Psoas muscle (tissue), 7 donors: ENCODE measurements at regions not wholly inside any gene's neighbourhood (a gene's known extent, or its start where the extent isn't known, plus 50 kb on each side); places are given as distances from the start of the nearest gene placed in this dataset.

ENCODE experiments used
- ATAC-seq, 4 donors: fragments of 200-7000 bp; cut with Tn5 transposase; one replicate each; pipeline ENCODE4 v1.9.1; 2020; ENCODE audit warnings: moderate library complexity in 3 of 4, mild to moderate bottlenecking in 2 of 4
- DNase-seq, 2 donors: peaks; one replicate each; pipeline ENCODE4 v3.0.0-alpha.2; 2020
- H3K27ac ChIP-seq: fragments of 200-600 bp; one replicate; pipeline ENCODE4 v1.8.0; 2022
- H3K27me3 ChIP-seq, 3 donors: fragments of 200-600 bp in 1 of 3; one replicate each; pipeline versions ENCODE4 v1.6.1 to v1.8.0; 2013 to 2022; ENCODE audit warnings: low read length in 2 of 3, mild to moderate bottlenecking in 2 of 3, moderate library complexity in 1 of 3; ENCODE audit not compliant: insufficient read depth in 3 of 3
- H3K36me3 ChIP-seq, 2 donors: fragments of 200-600 bp in 1 of 2; one replicate each; pipeline versions ENCODE4 v1.6.1 to v1.8.0; 2013 to 2022; ENCODE audit warnings: low read depth in 1 of 2, mild to moderate bottlenecking in 1 of 2, moderate library complexity in 1 of 2; ENCODE audit not compliant: insufficient read depth in 1 of 2
- H3K4me1 ChIP-seq: fragments of 200-600 bp; one replicate; pipeline ENCODE4 v1.8.0; 2022
- H3K4me3 ChIP-seq: fragments of 200-600 bp; one replicate; pipeline ENCODE4 v1.8.0; 2022; ENCODE audit warnings: mild to moderate bottlenecking
- H3K9me3 ChIP-seq: fragments of 200-600 bp; one replicate; pipeline ENCODE4 v1.8.0; 2022
- CTCF ChIP-seq: fragments of 200-600 bp; IDR thresholded peaks from one replicate; pipeline ENCODE4 v1.8.0; 2022; ENCODE audit warnings: antibody characterized with exemption
- WGBS, 3 donors: extraction: QIAGEN DNeasy Blood & Tissue Kit; methylation state at CpG; one replicate each; pipeline versions ENCODE4 v1.1.6 to v1.1.7; 2013; 5-methylcytosine and 5-hydroxymethylcytosine counted together
- intact Hi-C, 2 donors: fragments of 100-400 bp; cut with DNase I; formaldehyde crosslinking; loops; one replicate each; pipeline versions ENCODE4 v1.11.0 to v1.14.2; 2022
- donor health status: healthy with polysubstance abuse.
- donor health status: DM: no; HTN: no; CAD: no; lungs with moderate emphysema.
- donor health status: Bipolar disorder and iron deficiency.
- donor health status: healthy.
- donor health status: DM: yes; HTN: yes; CAD: no.
- donor health status: DM: no; HTN: no; CAD: no.
- donor health status: DM: yes; HTN: yes; CAD: no.

DNA sequence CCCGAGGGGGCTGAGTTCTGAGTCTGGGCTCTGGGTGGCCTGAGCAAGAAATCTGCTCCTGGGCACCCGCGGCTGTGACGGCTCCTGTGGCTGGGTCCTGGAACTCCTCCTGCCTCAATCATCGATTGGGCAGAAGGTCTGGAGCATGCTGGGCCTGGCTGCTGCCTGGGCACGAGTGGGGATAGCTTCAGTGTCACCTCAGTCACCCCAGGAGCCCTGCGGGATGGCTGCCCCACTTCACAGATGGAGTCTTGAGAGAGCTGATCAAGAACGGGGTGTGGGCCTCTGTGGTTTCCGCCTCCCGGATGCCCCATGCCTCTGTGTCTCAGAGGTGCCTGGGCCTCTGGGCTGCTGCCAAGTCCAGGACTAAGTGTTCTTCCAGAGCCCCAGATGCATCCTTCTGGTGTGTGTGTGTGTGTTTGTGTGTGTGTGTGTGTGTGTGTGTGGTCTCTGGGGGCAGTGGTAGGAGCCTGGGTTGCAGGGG, 185.6 kb upstream of the C14orf180 start:
- intact Hi-C loops: no loop called here

DNA sequence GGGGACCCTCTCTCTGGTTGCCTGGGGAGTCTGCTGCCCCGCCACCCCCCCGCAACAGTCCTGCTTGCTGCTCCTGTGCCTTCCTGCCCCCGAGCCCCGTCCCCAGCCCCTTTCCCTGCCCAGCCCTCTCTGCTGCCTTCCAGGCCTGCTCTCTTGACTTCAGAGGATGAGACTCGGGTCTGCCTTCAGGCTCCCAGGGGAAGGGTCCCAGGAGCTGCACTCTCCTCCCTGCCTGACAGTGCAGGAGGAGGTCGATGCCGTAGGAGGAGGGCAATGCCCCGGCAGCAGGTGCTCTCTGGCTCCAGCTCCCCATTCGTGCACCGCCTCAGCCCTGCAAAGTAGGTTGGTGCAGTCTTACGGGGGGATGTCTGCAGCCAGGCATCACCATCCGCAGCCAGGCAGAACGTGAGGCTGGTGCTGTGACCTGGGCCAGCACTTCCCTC, 185.1 kb upstream of the C14orf180 start:
- no peak for TF ChIP-seq CTCF
- H3K27ac ChIP-seq: no peak overlapping the region
- H3K4me3 ChIP-seq: no peak overlapping the region
- DNase-seq: no peak
- H3K4me1 ChIP-seq: no peaks in the 10 kb centered on the region
- H3K27me3 ChIP-seq: no peaks in the 10 kb centered on the region
- peaks cover 17% of the 10 kb centered on the region for H3K9me3 ChIP-seq
- H3K36me3 ChIP-seq: no peaks in the 10 kb centered on the region
- intact Hi-C loops: no loop called here
- 40 to 53% (median 50%) methylated on average over 13 of the region's 13 CpGs for WGBS, 3 donors
- ATAC-seq: no peak

More for the DNA sequence above, 185.6 kb upstream of the C14orf180 start:
- TF ChIP-seq CTCF: no peak
- H3K27me3 ChIP-seq: no peaks in the 10 kb centered on the region
- ATAC-seq (peak in 3 of 4 donors; percentile 41 to 72 (median 48)), DNase-seq (peak; percentile 57 to 75)
- H3K9me3 ChIP-seq: peaks cover 17% of the 10 kb centered on the region
- H3K4me3 ChIP-seq: no peak overlapping the region
- no peaks in the 10 kb centered on the region for H3K4me1 ChIP-seq
- no peaks in the 10 kb centered on the region for H3K36me3 ChIP-seq
- 38 to 52% (median 40%) methylated on average over 10 of the region's 10 CpGs for WGBS, 3 donors
- H3K27ac ChIP-seq: no peak overlapping the region

- DNase-seq (no peak), ATAC-seq (no peak)
- WGBS, 3 donors: 78 to 86% (median 81%) methylated on average over 6 of the region's 6 CpGs
- H3K27ac ChIP-seq: no peak overlapping the region
- no peaks in the 10 kb centered on the region for H3K36me3 ChIP-seq
- intact Hi-C loops: no loop called here
- H3K27me3 ChIP-seq: no peaks in the 10 kb centered on the region
- no peak overlapping the region for H3K4me3 ChIP-seq
- H3K9me3 ChIP-seq: peaks cover 17% of the 10 kb centered on the region
- no peak for TF ChIP-seq CTCF
- H3K4me1 ChIP-seq: no peaks in the 10 kb centered on the region
Observed at GRCh38 chr14:104395276-104395675, 184.3 kb upstream of the C14orf180 start.

GRCh38 chr14:104395941-104396681, 183.5 kb upstream of the C14orf180 start:
- 73 to 77% (median 76%) methylated on average over 30 of the region's 30 CpGs for WGBS, 3 donors
- intact Hi-C loops: no loop called here
- no peak for ATAC-seq

More at GRCh38 chr14:104395941-104396681, 183.5 kb upstream of the C14orf180 start:
- no peak overlapping the region for H3K27ac ChIP-seq
- H3K4me1 ChIP-seq: no peaks in the 10 kb centered on the region
- no peak overlapping the region for H3K4me3 ChIP-seq
- no peaks in the 10 kb centered on the region for H3K36me3 ChIP-seq
- TF ChIP-seq CTCF: no peak
- no peaks in the 10 kb centered on the region for H3K27me3 ChIP-seq
- H3K9me3 ChIP-seq: peaks cover 17% of the 10 kb centered on the region
- peak in 1 of 2 donors; percentile 28 for DNase-seq
